Medulla oblongata (tissue), 1 donor: ENCODE measurements at regions not wholly inside any gene's neighbourhood (a gene's known extent, or its start where the extent isn't known, plus 50 kb on each side); places are given as distances from the start of the nearest gene placed in this dataset.
"Not testable (repeated sequence)": the region's sequence is repeated elsewhere in the genome, so short reads cannot be mapped to it uniquely, and the experiment has no call there.

ENCODE experiments used
- DNase-seq: peaks from one replicate; pipeline ENCODE4 v3.0.0-alpha.2; 2015; ENCODE audit errors: extremely low spot score

- not testable (repeated sequence) for DNase-seq
These were observed 421.3 kb upstream of the PABPC4L start for GRCh38 chr4:134622626-134623575.

GRCh38 chr4:134622199-134622598, 420.6 kb upstream of the PABPC4L start:
- DNase-seq, result no peak

- not testable (repeated sequence) for DNase-seq
These were observed 420.1 kb upstream of the PABPC4L start for GRCh38 chr4:134621715-134622114.

DNA sequence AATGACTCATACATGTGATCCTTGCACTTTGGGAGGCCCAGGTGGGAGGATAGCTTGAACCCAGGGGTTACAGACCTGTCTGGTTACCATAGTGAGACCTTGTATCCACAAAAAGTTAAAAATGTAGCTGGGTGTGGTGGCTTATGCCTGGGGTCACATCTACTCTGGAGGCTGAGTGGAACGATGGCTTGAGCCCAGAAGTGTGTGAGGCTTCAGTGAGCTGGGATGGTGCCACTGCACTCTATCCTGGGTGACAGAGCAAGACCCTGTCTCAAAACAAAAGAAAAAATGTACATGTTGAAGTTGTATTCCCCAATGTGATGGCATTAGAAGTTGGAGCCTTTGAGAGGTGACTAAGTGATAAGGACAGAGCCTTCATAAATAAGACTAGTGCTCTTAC, 409.4 kb upstream of the PABPC4L start:
- no peak for DNase-seq

GRCh38 chr4:134610172-134610571, 408.6 kb upstream of the PABPC4L start:
- DNase-seq, result no peak

DNA sequence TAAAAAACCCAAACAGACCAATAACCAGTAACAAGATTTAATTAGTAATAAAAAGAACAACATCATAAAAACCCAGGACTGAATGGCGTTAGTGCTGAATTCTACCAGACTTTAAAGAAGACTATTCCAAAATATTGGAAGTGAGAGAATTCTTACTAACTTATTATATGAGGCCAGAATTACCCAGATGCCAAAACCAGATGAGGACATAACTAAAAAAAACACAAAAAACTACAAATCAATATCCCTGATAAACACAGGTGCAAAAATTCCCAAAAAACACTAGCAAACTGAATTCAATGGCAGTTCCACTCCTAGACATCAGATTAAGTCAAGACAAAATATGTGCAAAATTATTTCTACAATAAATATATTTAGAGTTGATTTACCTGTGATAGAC, 400.1 kb upstream of the PABPC4L start:
- no peak for DNase-seq

DNA sequence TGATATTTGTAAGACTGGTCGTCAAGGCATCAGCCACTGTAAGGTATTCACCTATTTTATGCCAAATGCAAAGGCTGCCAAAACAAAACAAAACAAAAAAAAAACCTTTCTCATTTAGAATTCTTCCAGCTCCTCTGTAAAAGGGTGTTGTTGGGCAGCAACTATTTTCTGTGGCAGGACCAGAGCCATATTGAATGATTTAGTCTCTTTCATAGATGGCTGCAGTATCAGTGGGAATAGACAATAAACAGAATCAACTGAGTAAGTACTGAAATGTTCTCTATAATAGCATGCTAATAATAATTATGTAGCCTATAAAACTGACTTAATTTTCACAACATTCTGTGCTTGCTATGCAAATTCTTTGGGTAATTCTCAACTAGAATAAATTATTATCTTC, 389.7 kb upstream of the PABPC4L start:
- no peak for DNase-seq

GRCh38 chr4:134585972-134586371, 384.4 kb upstream of the PABPC4L start:
- DNase-seq, result no peak

DNA sequence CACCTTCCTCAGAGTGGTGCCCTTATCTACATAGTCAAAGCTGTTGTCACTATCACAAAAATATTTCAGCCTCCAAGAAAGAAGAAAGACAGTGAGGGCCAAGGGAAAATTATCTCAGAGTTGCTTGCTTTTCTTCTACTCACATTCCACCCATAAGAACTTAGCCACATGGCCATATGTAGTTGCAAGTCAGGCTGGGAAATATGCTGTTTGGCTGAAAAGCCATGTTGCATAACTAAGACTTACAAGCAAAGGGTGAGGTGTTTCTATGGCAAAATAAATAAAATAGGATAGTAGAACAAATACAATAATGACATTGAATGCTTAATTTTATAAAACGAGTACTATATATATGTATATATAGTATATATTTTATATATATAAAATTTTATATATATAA, 365.9 kb upstream of the PABPC4L start:
- DNase-seq, result no peak

DNA sequence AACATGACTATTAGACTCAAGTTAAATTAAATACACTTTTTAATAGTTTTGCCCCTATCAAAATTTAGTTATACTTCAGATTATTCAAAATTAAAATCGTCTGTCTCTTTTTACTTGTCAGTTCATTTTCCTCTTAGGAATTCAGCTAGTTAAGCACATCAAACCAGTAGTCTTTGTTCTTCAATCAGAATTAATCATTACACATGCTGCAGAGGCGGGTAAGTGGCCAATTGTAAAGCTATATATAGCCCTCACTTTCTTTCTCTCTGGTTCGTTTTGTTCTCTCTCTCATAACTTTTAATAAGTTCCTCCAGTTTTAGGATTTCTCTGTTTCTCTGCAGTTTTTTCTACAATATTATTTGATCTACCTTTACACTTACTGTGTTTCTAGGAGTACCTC, 359.1 kb upstream of the PABPC4L start:
- no peak for DNase-seq

- no peak for DNase-seq
These were observed 350.5 kb upstream of the PABPC4L start for GRCh38 chr4:134552063-134552462.

DNA sequence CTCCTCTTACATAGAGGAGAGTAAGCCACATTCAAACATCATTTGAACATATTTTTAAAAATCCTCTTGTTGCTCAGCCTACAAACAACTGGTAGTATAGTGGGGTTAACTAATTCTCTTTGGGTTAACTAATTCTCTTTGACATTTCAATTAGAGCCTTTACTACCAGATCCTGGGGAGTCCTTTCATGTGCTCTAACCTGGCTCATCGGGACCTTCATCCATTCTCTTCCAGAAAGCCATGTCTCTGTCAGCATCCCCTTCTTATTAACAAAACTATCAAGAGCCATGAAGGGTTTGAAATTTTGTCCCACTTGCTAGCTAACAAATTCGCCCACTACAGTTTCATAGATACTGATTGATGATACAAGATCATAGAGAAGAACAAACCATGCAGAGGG, 349.8 kb upstream of the PABPC4L start:
- no peak for DNase-seq

DNA sequence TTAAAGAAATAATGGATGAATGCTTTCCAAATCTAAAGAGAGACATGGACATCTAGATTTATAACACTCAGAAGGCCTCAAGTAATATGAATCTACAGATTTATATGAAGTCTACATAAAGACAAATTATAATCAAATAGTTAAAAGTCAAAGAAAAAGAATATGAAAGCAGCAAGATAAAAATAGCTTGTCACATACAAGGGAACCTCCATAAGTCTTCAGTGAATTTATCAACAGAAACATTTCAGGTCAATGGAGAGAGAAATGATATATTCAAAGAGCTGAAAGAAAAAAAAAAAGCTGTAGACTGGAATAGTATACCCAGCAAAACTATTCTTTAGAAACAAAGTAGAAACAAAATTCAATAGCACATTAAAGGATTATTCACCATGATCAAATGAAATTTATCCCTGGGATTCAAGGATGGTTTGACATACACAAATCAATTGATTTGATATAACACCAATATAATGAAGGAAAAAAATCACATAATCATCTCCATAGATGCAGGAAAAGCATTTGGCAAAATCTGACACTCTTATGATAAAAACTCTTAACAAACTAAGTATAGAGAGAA, 346.6 kb upstream of the PABPC4L start:
- no peak for DNase-seq

DNA sequence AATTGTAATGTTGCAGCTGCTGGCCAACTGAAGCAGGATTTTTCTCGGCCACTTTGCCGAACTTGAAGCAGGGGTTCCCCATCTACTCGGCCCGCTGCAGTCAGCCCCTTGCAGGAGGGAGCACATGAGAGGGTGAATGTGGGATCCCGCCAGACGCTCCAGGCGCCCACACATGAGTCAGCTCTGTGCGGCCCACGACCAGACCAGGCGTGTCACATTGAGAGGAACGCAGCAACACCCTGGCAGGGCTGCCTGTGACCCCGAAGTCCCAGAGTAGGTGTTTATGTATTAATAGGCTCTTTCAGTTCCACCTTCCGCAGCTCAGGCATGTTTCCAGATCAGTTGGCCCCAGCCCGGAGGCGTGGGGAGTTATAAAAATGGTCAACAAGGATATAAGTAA, 344.7 kb upstream of the PABPC4L start:
- DNase-seq, result no peak

GRCh38 chr4:134544303-134544770, 342.7 kb upstream of the PABPC4L start:
- DNase-seq, result no peak

- DNase-seq, result no peak
These were observed 339.0 kb upstream of the PABPC4L start for GRCh38 chr4:134540588-134540987.

- DNase-seq, result no peak
These were observed 338.2 kb upstream of the PABPC4L start for GRCh38 chr4:134539729-134540231.

DNA sequence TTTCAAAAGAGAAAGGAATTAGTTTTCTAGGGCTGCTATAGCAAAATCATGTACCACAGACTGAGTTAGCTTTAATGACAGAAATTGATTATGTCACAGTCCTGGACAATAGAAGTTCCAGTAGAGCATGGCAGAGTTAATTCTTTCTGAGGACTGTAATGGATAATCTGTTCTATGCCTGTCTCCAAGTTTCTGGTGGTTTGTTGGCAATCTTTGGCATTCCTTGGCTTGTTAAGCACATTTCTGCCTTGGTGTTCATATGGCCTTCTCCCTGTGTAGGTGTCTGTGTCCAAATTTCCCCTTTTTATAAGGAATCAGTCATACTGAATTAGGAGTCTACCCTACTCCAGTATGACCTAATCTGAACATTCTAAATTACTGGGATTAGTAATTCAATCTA, 336.1 kb upstream of the PABPC4L start:
- no peak for DNase-seq

DNA sequence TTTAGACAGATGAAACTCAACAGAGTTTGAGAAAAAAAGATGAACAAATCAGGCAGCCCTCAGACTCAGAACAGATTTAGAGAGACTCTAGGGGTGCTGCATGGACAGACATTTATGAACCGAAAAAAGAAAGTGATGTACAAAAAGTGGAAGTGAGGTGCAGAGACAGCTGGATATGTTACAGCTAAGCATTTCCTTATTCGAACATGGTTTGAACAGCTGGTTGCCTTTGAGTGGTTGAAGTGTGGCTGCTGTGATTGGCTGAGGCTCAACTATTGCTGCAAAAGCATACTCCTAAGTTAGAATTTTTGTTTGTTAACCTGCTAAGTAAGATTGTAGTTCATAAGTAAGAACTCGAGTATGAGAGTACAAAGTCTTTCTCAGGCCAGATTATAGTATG, 331.5 kb upstream of the PABPC4L start:
- DNase-seq, result no peak

- no peak for DNase-seq
These were observed 329.4 kb upstream of the PABPC4L start for GRCh38 chr4:134531013-134531412.

DNA sequence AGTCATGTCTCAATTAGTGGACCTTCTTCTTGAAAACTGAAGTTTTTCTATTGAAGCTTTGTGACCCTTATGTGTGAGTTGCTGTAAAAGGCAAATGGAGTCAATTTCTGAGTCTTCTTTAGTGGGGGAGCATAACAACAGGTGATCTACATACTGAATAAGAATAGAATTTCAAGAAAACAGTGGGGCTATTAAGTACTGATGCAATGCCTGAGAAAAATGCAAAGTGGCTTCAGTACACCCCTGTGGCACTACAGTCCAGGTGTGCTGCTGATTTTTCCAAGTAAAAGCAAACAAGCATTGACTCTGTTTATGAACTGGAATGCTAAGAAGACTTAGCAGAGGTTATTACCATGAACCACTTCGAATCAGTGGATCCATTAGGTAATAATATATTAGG, 328.0 kb upstream of the PABPC4L start:
- no peak for DNase-seq

DNA sequence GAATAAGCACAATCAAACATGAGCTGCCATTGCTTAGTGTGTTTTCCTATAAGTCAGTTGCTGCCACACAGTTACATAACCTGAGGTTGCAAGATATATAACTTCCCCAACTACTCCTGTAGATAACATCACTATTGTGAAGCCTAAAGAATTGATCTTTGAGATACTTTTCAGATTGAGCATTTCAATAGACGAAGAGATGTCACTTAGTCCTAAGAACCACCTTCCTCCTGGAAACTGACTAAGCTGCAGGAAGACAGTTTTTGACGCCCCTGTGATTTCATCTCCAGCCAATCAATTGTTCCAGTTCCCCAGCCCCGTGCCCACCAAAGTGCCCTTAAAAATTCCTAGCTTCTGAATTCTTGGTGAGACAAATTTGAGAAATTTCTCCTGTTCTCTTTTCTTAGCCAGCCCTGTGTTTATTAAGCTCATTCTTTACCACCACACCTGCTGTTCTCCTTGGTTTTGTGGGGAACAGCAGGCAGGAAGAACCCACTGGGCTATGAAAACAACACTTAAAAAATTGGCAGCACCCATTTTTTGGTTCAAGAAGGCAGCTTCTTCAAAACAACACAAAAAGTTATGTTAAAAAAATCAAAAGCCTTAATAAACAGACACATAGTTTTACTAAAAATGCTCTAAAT, 317.1 kb upstream of the PABPC4L start:
- no peak for DNase-seq

- DNase-seq, result no peak
These were observed 309.0 kb upstream of the PABPC4L start for GRCh38 chr4:134510544-134510943.
